IMR-90 (cell line): ENCODE measurements at regions not wholly inside any gene's neighbourhood (a gene's known extent, or its start where the extent isn't known, plus 50 kb on each side); places are given as distances from the start of the nearest gene placed in this dataset.
A peak's percentile ranks its signal among the peaks of the same experiment; 100 is the strongest.
"Not testable (repeated sequence)": the region's sequence is repeated elsewhere in the genome, so short reads cannot be mapped to it uniquely, and the experiment has no call there.

Experiments
- ATAC-seq: fragments of 200-7000 bp; cut with Tn5 transposase; 2 replicates; pipeline ENCODE4 v1.9.1; 2020; ENCODE audit warnings: low read depth, mild to moderate bottlenecking, moderate library complexity
- BruUV-seq: library from RNA; stranded (reverse); fragments of 400-500 nt; replicated peaks from 2 replicates; lab custom pipeline; 2021; lab: Mats Ljungman, UMichigan
- CTCF ChIA-PET: fragments of 300-600 bp; formaldehyde crosslinking; extraction: SDS; loops from one replicate; lab custom pipeline; 2021; ENCODE audit warnings: antibody characterized with exemption; lab: Yijun Ruan, JAX
- POLR2A ChIA-PET: fragments of 300-600 bp; sonication (Branson Sonifier 250); formaldehyde crosslinking; loops from one replicate; lab custom pipeline; 2022; ENCODE audit warnings: antibody characterized with exemption; ENCODE audit not compliant: unreplicated experiment; lab: Charles Lee
- DNase-seq: peaks from one replicate; pipeline ENCODE4 v3.0.0; 2013
- H2AFZ ChIP-seq: replicated peaks from 2 replicates; pipeline ENCODE3; 2013; ENCODE audit warnings: low read length, mild to moderate bottlenecking; ENCODE audit not compliant: poor library complexity
- H2AK5ac ChIP-seq: 2 replicates; pipeline ENCODE4 v1.6.1; 2013; ENCODE audit warnings: low read depth, low read length, inconsistent platforms
- H2AK9ac ChIP-seq: replicated peaks from 2 replicates; pipeline ENCODE3; 2013; ENCODE audit warnings: mild to moderate bottlenecking, low read depth, low read length, moderate library complexity; ENCODE audit not compliant: poor library complexity
- H2BK120ac ChIP-seq: 2 replicates; pipeline ENCODE4 v1.6.1; 2013; ENCODE audit warnings: low read depth, low read length, inconsistent platforms
- H2BK15ac ChIP-seq: 3 replicates; pipeline ENCODE4 v1.6.1; 2013; ENCODE audit warnings: low read depth, low read length, inconsistent platforms
- H2BK20ac ChIP-seq: 2 replicates; pipeline ENCODE4 v1.6.1; 2013; ENCODE audit warnings: low read depth, mild to moderate bottlenecking, inconsistent platforms, low read length, moderate library complexity
- H2BK5ac ChIP-seq: 2 replicates; pipeline ENCODE4 v1.6.1; 2013; ENCODE audit warnings: mild to moderate bottlenecking, low read depth, low read length, inconsistent platforms; ENCODE audit not compliant: poor library complexity, severe bottlenecking
- H3K14ac ChIP-seq: replicated peaks from 2 replicates; pipeline ENCODE4 v1.6.1; 2013; ENCODE audit warnings: low read depth, low read length, inconsistent platforms
- H3K18ac ChIP-seq: 2 replicates; pipeline ENCODE4 v1.6.1; 2013; ENCODE audit warnings: low read depth, low read length, control low read depth
- H3K23ac ChIP-seq: 2 replicates; pipeline ENCODE4 v1.6.1; 2013; ENCODE audit warnings: low read depth, low read length, inconsistent platforms
- H3K27ac ChIP-seq: 2 replicates; pipeline ENCODE4 v1.5.1; 2013; ENCODE audit warnings: mild to moderate bottlenecking, control low read depth, low read length; ENCODE audit not compliant: insufficient read depth
- H3K27me3 ChIP-seq: 2 replicates; pipeline ENCODE4 v1.6.1; 2013; ENCODE audit warnings: low read length; ENCODE audit not compliant: control insufficient read depth, insufficient read depth
- H3K36me3 ChIP-seq: 2 replicates; pipeline ENCODE4 v1.6.1; 2013; ENCODE audit warnings: low read length, mixed read lengths; ENCODE audit not compliant: control insufficient read depth, insufficient read depth
- H3K4ac ChIP-seq: 2 replicates; pipeline ENCODE4 v1.6.1; 2013; ENCODE audit warnings: low read depth, low read length, inconsistent platforms
- H3K4me1 ChIP-seq: 2 replicates; pipeline ENCODE4 v1.6.1; 2013; ENCODE audit warnings: low read length, mixed read lengths; ENCODE audit not compliant: control insufficient read depth, insufficient read depth
- H3K4me2 ChIP-seq: 2 replicates; pipeline ENCODE4 v1.6.1; 2013; ENCODE audit warnings: low read depth, mild to moderate bottlenecking, control low read depth, low read length, moderate library complexity
- H3K4me3 ChIP-seq: 2 replicates; pipeline ENCODE4 v1.5.1; 2013; ENCODE audit warnings: low read depth, mild to moderate bottlenecking, control low read depth, low read length, moderate library complexity; ENCODE audit not compliant: insufficient read depth
- H3K56ac ChIP-seq: 2 replicates; pipeline ENCODE4 v1.6.1; 2013; ENCODE audit warnings: low read length, inconsistent platforms; ENCODE audit not compliant: insufficient read depth; ENCODE audit errors: extremely low read depth
- H3K79me1 ChIP-seq, 2 experiments: 2 replicates each; pipeline ENCODE4 v1.6.1; 2013; ENCODE audit warnings: low read length in 2 of 2, inconsistent platforms in 1 of 2, low read depth in 1 of 2
- H3K9ac ChIP-seq: 2 replicates; pipeline ENCODE4 v1.6.1; 2013; ENCODE audit warnings: low read depth, low read length, control low read depth
- H3K9me1 ChIP-seq: 2 replicates; pipeline ENCODE4 v1.6.1; 2013; ENCODE audit warnings: low read length, inconsistent platforms; ENCODE audit not compliant: insufficient read depth
- H3K9me3 ChIP-seq: 2 replicates; pipeline ENCODE4 v1.6.1; 2013; ENCODE audit warnings: low read length; ENCODE audit not compliant: control insufficient read depth, insufficient read depth
- H4K20me1 ChIP-seq: 2 replicates; pipeline ENCODE4 v1.6.1; 2013; ENCODE audit warnings: low read length, inconsistent platforms; ENCODE audit not compliant: insufficient read depth
- H4K5ac ChIP-seq: 2 replicates; pipeline ENCODE4 v1.6.1; 2013; ENCODE audit warnings: mild to moderate bottlenecking, low read depth, low read length, control low read depth
- H4K8ac ChIP-seq, 2 experiments: 2 replicates each; pipeline ENCODE4 v1.6.1; 2013; ENCODE audit warnings: low read depth in 2 of 2, low read length in 2 of 2, control low read depth in 1 of 2, inconsistent platforms in 1 of 2
- H4K91ac ChIP-seq: 2 replicates; pipeline ENCODE4 v1.6.1; 2013; ENCODE audit warnings: low read depth, low read length, inconsistent platforms; ENCODE audit not compliant: insufficient read depth
- MAFK ChIP-seq: IDR thresholded peaks from 2 replicates; pipeline ENCODE4 v1.6.1; 2012; ENCODE audit warnings: low read depth, low read length, improper control_type of control experiment
- RFX5 ChIP-seq: IDR thresholded peaks from 2 replicates; pipeline ENCODE4 v1.8.0; 2012; ENCODE audit warnings: low read depth, mild to moderate bottlenecking, low read length, moderate library complexity
- WGBS, 2 experiments: methylation state at CpG; one replicate each; pipeline versions ENCODE4 v1.1.5 to v1.1.7; 2013; ENCODE audit warnings: missing lambda C conversion rate in 2 of 2; ENCODE audit not compliant: insufficient read length in 1 of 2; ENCODE audit errors: extremely low coverage in 2 of 2; 5-methylcytosine and 5-hydroxymethylcytosine counted together
- dilution Hi-C: fragments of 300-500 bp; cut with HindIII; formaldehyde crosslinking; loops from one replicate; pipeline ENCODE4 v1.14.3; 2018; ENCODE audit warnings: low sequenced_read_pairs; ENCODE audit not compliant: unreplicated experiment
- in situ Hi-C: fragments of 300-500 bp; cut with MboI; formaldehyde crosslinking; loops from 3 replicates; pipeline ENCODE4 v1.14.3; 2019; ENCODE audit warnings: low sequenced_read_pairs, inconsistent platforms, mixed read lengths
- intact Hi-C: fragments of 100-400 bp; cut with micrococcal nuclease; formaldehyde crosslinking; loops from 2 replicates; pipeline ENCODE4 v1.10.0; 2022

DNA sequence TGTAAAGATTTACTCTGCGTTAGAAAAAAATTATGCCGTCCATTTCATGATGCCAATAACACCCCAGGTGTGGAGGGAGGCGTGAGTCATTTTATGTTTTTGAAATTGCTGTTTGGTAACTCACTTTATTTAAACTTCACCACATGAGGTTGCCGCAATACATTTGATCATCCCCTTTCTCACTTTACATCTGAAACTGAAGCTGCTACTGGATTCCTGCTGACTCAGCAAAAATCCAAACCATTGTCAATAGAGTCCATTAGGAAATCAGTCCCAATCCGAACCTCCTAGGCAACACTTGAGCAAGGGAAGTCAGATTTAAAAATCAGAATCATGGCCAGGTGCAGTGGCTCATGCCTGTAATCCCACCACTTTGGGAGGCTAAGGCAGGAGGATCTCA lies 136.6 kb upstream of the SVIL start:
- Histone ChIP-seq H2AK5ac (no peak overlapping the region), H3K9me3 (no peaks in the 10 kb centered on the region), H3K27me3 (no peaks in the 10 kb centered on the region; the same call in 1 of the 2 replicates), H2AK9ac (no peak overlapping the region), H3K9me1 (no peaks in the 10 kb centered on the region), H3K4me3 (no peak overlapping the region), H2BK120ac (no peak overlapping the region), H3K56ac (no peak overlapping the region), H2BK20ac (no peak overlapping the region), H4K91ac (no peak overlapping the region), H3K36me3 (no peaks in the 10 kb centered on the region), H2BK15ac (no peak overlapping the region), H3K27ac (no peak overlapping the region), H3K9ac (no peak overlapping the region), H2AFZ (no peak overlapping the region), H3K23ac (no peak overlapping the region), H4K8ac (no peak overlapping the region), H2BK5ac (no peak overlapping the region), H3K4me2 (no peak overlapping the region), H3K4me1 (peaks cover 5% of the 10 kb centered on the region), H3K4ac (no peak overlapping the region), H4K20me1 (no peaks in the 10 kb centered on the region), H3K14ac (no peak overlapping the region), H3K18ac (no peak overlapping the region), H3K79me1 (no peaks in the 10 kb centered on the region), H4K5ac (no peak overlapping the region)
- ATAC-seq (no peak), DNase-seq (no peak)
- no TSS peak for BruUV-seq
- TF ChIP-seq MAFK (peak; percentile 100), RFX5 (no peak)
- intact Hi-C loops (no loop called here), dilution Hi-C loops (no loop called here), in situ Hi-C loops (no loop called here)
- ChIA-PET POLR2A (no interaction called here), CTCF (no interaction called here)
- no CpG with 5 or more reads among the region's 5 CpGs for WGBS, 2 experiments

DNA sequence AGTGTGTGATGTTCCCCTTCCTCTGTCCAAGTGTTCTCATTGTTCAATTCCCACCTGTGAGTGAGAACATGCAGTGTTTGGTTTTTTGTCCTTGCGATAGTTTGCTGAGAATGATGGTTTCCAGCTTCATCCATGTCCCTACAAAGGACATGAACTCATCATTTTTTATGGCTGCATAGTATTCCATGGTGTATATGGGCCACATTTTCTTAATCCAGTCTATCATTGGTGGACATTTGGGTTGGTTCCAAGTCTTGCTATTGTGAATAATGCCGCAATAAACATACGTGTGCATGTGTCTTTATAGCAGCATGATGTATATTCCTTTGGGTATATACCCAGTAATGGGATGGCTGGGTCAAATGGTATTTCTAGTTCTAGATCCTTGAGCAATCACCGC lies 134.5 kb upstream of the SVIL start:
- H3K36me3 ChIP-seq, BruUV-seq, in situ Hi-C loops, dilution Hi-C loops, H3K4ac ChIP-seq, H4K91ac ChIP-seq, H2BK5ac ChIP-seq, DNase-seq, H2BK120ac ChIP-seq, H3K4me2 ChIP-seq, ATAC-seq, H3K14ac ChIP-seq, POLR2A ChIA-PET, H3K4me1 ChIP-seq, H3K4me3 ChIP-seq, H2BK15ac ChIP-seq, H3K18ac ChIP-seq, H4K8ac ChIP-seq, H3K9me3 ChIP-seq, H3K9me1 ChIP-seq, CTCF ChIA-PET, H3K56ac ChIP-seq, H3K23ac ChIP-seq, H3K79me1 ChIP-seq, H3K27ac ChIP-seq, H2AK9ac ChIP-seq, H4K20me1 ChIP-seq, H2AFZ ChIP-seq, H3K27me3 ChIP-seq, intact Hi-C loops, H3K9ac ChIP-seq, H2BK20ac ChIP-seq, H4K5ac ChIP-seq, H2AK5ac ChIP-seq: not testable (repeated sequence)
- no CpG with 5 or more reads among the region's 4 CpGs for WGBS, 2 experiments
